A673 (cell line): ENCODE measurements at regions not wholly inside any gene's neighbourhood (a gene's known extent, or its start where the extent isn't known, plus 50 kb on each side); places are given as distances from the start of the nearest gene placed in this dataset.

Source experiments
- BruUV-seq: library from RNA; stranded (reverse); fragments of 400-500 nt; replicated peaks from 2 replicates; lab custom pipeline; 2021; lab: Mats Ljungman, UMichigan
- CTCF ChIA-PET: fragments of 300-600 bp; sonication (Branson Sonifier 250); formaldehyde crosslinking; loops from one replicate; lab custom pipeline; 2022; ENCODE audit warnings: antibody characterized with exemption; lab: Charles Lee
- POLR2A ChIA-PET: fragments of 300-600 bp; sonication (Branson Sonifier 250); formaldehyde crosslinking; loops from one replicate; lab custom pipeline; 2022; ENCODE audit warnings: antibody characterized with exemption; ENCODE audit not compliant: low non-redundant PET; lab: Charles Lee
- DNase-seq: peaks from one replicate; pipeline ENCODE4 v3.0.0-alpha.2; 2015; ENCODE audit warnings: low spot score
- H3K27ac ChIP-seq: fragments of 200-600 bp; sonication (generic); 2 replicates; pipeline ENCODE4 v1.5.1; 2016; ENCODE audit warnings: mixed run types, low read depth, mild to moderate bottlenecking, mixed read lengths, antibody characterized with exemption, low read length; ENCODE audit not compliant: poor library complexity, severe bottlenecking
- H3K27me3 ChIP-seq: fragments of 200-600 bp; sonication (generic); replicated peaks from 2 replicates; pipeline ENCODE4 v1.6.1; 2017; ENCODE audit warnings: mixed run types, low read depth, mild to moderate bottlenecking, mixed read lengths, antibody characterized with exemption, low read length; ENCODE audit not compliant: insufficient read depth, poor library complexity
- H3K36me3 ChIP-seq: fragments of 200-600 bp; sonication (generic); 2 replicates; pipeline ENCODE4 v1.6.1; 2016; ENCODE audit warnings: mixed run types, mild to moderate bottlenecking, mixed read lengths, antibody characterized with exemption, low read length; ENCODE audit not compliant: insufficient read depth, poor library complexity, severe bottlenecking
- H3K4me1 ChIP-seq: fragments of 200-600 bp; sonication (generic); 2 replicates; pipeline ENCODE4 v1.6.1; 2017; ENCODE audit warnings: mixed run types, mild to moderate bottlenecking, mixed read lengths, antibody characterized with exemption, low read length; ENCODE audit not compliant: insufficient read depth, poor library complexity, severe bottlenecking
- H3K4me3 ChIP-seq: fragments of 200-600 bp; sonication (generic); 2 replicates; pipeline ENCODE4 v1.5.1; 2016; ENCODE audit warnings: low read depth, mixed run types, mild to moderate bottlenecking, mixed read lengths, low read length; ENCODE audit not compliant: poor library complexity, severe bottlenecking
- H3K9me3 ChIP-seq: fragments of 200-600 bp; sonication (generic); 2 replicates; pipeline ENCODE4 v1.6.1; 2016; ENCODE audit warnings: mixed run types, low read depth, mild to moderate bottlenecking, mixed read lengths, antibody characterized with exemption, low read length; ENCODE audit not compliant: poor library complexity, severe bottlenecking
- CTCF ChIP-seq: fragments of 300-800, 200-600 bp; sonication (generic); conservative IDR thresholded peaks from 2 replicates; pipeline ENCODE4 v1.5.1; 2017; ENCODE audit warnings: low read depth, mild to moderate bottlenecking, antibody characterized with exemption, low read length, moderate library complexity, mixed read lengths
- EZH2 ChIP-seq: fragments of 200-600 bp; sonication (generic); IDR thresholded peaks from 2 replicates; pipeline ENCODE4 v1.6.1; 2017; ENCODE audit warnings: borderline replicate concordance, low read depth, mild to moderate bottlenecking, mixed read lengths, antibody characterized with exemption, low read length; ENCODE audit not compliant: poor library complexity, severe bottlenecking
- intact Hi-C: fragments of 100-400 bp; cut with micrococcal nuclease; formaldehyde crosslinking; loops from one replicate; pipeline ENCODE4 v1.10.0; 2022; ENCODE audit not compliant: unreplicated experiment

GRCh38 chr1:38733761-38734160, 125.8 kb downstream of the RRAGC start:
- no peak for TF ChIP-seq EZH2
- no peak for TF ChIP-seq CTCF

GRCh38 chr1:38730511-38731397, 128.8 kb downstream of the RRAGC start:
- TF ChIP-seq CTCF (no peak), EZH2 (no peak)
- Histone ChIP-seq H3K27me3 (no peaks in the 10 kb centered on the region), H3K4me1 (peaks cover 43% of the 10 kb centered on the region), H3K9me3 (no peaks in the 10 kb centered on the region), H3K27ac (no peak overlapping the region), H3K36me3 (no peaks in the 10 kb centered on the region), H3K4me3 (no peak overlapping the region)
- no TSS peak for BruUV-seq
- no peak for DNase-seq
- intact Hi-C loops = no loop called here
- ChIA-PET CTCF (no interaction called here), POLR2A (no interaction called here)

More at GRCh38 chr1:38733761-38734160, 125.8 kb downstream of the RRAGC start:
- Histone ChIP-seq H3K4me3 (no peak overlapping the region), H3K27ac (no peak overlapping the region), H3K27me3 (no peaks in the 10 kb centered on the region), H3K36me3 (no peaks in the 10 kb centered on the region), H3K9me3 (no peaks in the 10 kb centered on the region), H3K4me1 (peaks cover 17% of the 10 kb centered on the region)
- no peak for DNase-seq
- CTCF ChIA-PET = no interaction called here
- no TSS peak for BruUV-seq
- POLR2A ChIA-PET = no interaction called here
- intact Hi-C loops = no loop called here

- Histone ChIP-seq H3K4me1 (peaks cover 60% of the 10 kb centered on the region), H3K4me3 (no peak overlapping the region), H3K27me3 (no peaks in the 10 kb centered on the region), H3K36me3 (no peaks in the 10 kb centered on the region), H3K27ac (peak overlapping the region; percentile 96), H3K9me3 (no peaks in the 10 kb centered on the region)
- ChIA-PET POLR2A (no interaction called here), CTCF (no interaction called here)
- TF ChIP-seq EZH2 = no peak
- TF ChIP-seq CTCF = no peak
- TSS peak; percentile 93 for BruUV-seq
- intact Hi-C loops = loop anchor here (2.0 to 5.0 kb wide), 5 partner anchors 89 to 681 kb away; partner anchors contain the start of gene POU3F1
- DNase-seq = no peak
Observed at GRCh38 chr1:38728585-38728908, 131.0 kb downstream of the RRAGC start.
